ENCODE measurements at regions not wholly inside any gene's neighbourhood (a gene's known extent, or its start where the extent isn't known, plus 50 kb on each side); places are given as distances from the start of the nearest gene placed in this dataset.

- no peak for TF ChIP-seq CTCF (conservative IDR thresholded peaks at IDR 0.05; ENCODE audit: low read depth in 2 of 2)
- TF ChIP-seq POLR2AphosphoS5 (IDR thresholded peaks at IDR 0.05; ENCODE audit: low read depth): no peak
- no peak for TF ChIP-seq ETS1 (IDR thresholded peaks at IDR 0.05)
- TF ChIP-seq REST (IDR thresholded peaks at IDR 0.05; ENCODE audit: unreplicated experiment): no peak
- TF ChIP-seq EZH2 (IDR thresholded peaks at IDR 0.05; ENCODE audit: low read depth, unreplicated experiment): no peak
- TF ChIP-seq STAT1 (IDR thresholded peaks at IDR 0.05; ENCODE audit: unreplicated experiment): no peak
- TF ChIP-seq NANOG (IDR thresholded peaks at IDR 0.05; ENCODE audit: borderline replicate concordance): no peak
- TF ChIP-seq ZNF331 (CRISPR knock-in tag; IDR thresholded peaks at IDR 0.05; ENCODE audit: low read depth): no peak
- TF ChIP-seq CREB1 (CRISPR knock-in tag; IDR thresholded peaks at IDR 0.05; ENCODE audit: low read depth): no peak
- TF ChIP-seq EZH2phosphoT487 (IDR thresholded peaks at IDR 0.05; ENCODE audit: unreplicated experiment): no peak
- TF ChIP-seq ZNF114 (CRISPR knock-in tag; IDR thresholded peaks at IDR 0.05): no peak
- TF ChIP-seq ZNF462 (CRISPR knock-in tag; IDR thresholded peaks at IDR 0.05): no peak
These were observed 170.8 kb downstream of the RGS9 start for GRCh38 chr17:65307961-65308316.
